Activated naive CD4-positive, alpha-beta T cell treated with Interleukin-2 at 50 U/mL for 16 hours (primary cell): ENCODE measurements at regions not wholly inside any gene's neighbourhood (a gene's known extent, or its start where the extent isn't known, plus 50 kb on each side); places are given as distances from the start of the nearest gene placed in this dataset.

Source experiments
- DNase-seq: peaks from one replicate; pipeline ENCODE4 v3.0.0-alpha.2; 2020

DNA sequence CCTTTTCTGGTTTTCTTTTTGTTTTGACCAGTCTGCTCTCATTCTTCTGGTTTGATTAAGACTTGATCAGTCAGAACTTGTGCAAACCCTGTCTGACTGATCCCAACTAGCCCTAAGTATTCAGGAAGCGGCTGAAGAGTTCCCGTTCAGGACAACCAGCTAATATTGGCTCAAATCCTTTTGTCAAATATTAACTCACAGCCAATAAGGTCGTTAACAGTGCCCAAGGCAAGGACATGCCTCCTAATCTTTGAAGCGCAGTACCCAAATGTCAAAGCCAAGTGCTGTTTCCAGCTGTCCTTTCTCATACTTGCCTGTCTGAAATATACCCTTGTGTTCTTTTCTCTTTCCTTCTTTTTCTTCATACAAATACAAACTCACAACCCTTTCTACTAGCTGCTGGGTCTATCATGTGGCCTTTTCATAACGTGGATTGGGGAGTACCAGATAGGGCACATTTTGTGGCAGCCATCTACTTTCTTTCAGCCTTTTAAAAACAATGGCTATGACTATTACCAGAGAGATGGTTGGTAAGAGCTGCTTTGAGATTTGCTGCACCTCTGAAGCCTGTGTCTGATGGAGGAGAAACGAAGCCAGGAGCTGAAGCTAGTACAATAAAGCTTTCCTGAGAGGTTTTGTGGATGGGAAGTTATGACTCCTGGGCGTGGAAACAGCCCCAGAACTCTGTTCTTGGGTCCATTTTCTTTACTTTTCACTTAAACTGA is 266.4 kb upstream of the ZNF608 start:
- DNase-seq: no peak

DNA sequence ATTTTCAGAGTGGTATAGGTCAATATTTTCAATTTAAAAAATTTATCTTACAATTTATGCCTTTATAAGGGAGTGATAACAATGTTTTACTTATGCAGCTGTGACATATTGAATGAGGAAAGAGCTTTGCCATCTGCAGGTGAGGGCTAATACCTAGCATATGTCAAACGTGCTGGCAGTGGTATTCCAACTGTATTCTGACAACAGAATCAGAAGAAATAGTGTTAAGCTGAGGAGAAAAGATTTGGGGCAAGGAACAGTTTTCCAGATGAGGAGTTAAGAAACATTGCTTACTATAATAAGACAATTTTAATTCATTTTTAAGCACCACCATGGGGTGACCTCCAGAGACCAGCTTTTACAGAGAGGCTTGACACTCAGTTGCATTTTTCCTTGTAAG is 267.8 kb upstream of the ZNF608 start:
- DNase-seq: no peak

DNA sequence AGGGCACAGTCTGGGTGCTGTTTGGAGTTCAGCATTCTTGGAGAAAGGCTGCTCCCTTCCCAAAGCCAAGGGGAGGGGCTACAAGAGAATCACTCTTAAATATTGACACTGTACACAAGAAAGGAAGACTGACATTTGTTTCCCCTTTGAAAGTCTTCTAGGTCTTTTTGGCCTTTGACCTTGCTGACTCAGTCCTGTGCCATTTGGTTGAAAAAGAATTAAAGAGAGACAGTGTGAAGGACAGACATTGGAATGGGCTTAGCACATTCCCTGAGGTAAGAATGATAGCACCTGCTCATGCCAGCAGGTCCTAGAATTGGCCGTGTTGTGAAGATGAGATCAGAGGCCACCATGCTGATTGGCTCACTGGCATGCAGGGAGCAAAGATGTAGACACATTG is 271.4 kb upstream of the ZNF608 start:
- DNase-seq: no peak

DNA sequence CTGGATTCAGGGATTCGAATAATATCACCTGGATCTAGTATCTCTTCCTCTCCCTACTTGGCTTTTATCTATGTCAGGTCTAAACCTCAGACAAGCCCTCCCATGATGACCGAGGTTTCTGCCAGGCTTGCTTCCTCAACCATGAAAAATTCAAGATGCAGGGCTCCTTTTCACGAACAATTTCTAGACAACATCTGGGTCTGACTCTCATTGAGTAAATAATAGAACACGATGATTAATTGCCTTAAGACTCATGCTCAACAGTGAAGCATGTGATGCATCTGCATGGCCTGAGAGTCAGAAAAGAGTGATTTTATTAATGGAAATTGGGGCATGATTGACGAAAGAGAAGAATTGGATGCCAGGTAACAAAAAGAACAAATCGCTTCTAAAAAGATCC is 277.2 kb upstream of the ZNF608 start:
- no peak for DNase-seq

DNA sequence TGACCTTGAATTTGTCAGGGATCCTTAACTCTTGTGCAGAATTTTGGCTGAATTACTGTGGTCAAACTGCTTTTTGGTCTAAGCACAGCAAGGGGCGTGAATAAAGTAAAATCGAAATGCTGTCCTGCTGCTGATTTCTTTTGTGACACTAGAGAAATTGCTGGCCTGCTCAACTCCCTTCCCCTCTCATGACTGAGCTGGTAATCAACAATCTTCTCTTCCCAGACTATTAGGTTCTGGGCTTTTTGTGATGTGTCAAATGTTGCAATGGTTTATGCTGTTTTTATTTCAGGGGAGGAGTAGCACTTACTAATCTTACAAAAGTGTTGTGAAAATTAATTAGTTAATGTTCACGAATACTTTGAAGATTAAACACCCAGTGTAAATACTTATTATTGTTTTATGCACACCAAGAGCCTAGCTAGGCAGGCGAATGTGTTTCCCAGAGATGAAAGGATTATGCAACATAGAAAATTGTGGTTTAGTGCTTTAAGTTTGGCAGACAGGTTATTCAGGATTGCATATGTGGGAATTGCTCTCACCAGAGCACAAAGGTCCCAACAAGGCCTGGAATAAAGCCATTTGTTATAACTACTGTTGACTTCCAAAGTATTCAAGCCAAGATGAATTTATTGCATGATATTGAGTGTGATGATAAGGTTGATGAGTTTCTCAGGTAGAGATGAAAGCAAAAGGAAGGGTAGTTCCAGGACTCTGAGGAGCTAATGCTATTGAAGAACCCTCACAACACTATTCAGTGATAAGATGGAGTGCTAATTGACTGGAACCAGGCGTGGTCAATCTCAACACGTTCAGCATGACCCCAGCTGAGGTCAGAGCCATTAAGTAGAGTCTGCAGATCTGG is 280.7 kb upstream of the ZNF608 start:
- no peak for DNase-seq

DNA sequence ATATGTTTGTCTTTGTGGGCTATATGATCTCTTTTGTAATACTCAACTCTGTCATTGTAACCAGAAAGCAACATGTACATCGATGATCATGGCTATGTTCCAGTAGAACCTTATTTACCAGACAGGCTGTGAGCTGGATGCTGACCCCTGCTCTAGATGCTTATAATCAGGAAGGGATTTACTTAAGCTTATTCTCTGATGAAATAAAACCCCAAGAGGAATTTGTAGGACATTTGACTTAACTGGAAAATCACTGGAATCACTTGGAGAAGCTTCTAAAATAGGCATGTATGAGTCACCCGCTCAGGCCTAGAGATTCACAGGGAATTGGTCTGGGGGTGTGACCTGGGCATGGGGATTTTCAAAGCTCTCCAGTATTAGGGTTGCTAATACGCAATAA is 285.8 kb upstream of the ZNF608 start:
- no peak for DNase-seq

DNA sequence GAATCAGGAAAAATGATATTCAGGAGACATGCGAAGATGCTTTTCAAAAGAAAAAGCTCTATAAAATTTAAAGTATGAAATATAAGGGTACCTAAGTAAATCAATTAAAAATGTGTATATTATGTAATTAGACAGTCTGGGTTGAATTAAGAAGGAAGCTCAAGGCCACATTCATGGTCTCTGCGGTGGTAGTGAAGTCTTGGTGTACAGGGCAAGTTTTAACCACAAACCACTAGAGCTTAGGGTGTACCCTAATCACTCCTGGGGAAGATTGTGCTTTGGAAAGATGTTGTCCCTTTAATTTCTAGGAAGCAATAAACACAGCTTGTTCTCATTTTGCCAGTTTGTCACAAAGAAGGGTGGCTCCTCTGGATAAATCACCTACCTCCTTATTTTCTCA is 287.2 kb upstream of the ZNF608 start:
- no peak for DNase-seq

DNA sequence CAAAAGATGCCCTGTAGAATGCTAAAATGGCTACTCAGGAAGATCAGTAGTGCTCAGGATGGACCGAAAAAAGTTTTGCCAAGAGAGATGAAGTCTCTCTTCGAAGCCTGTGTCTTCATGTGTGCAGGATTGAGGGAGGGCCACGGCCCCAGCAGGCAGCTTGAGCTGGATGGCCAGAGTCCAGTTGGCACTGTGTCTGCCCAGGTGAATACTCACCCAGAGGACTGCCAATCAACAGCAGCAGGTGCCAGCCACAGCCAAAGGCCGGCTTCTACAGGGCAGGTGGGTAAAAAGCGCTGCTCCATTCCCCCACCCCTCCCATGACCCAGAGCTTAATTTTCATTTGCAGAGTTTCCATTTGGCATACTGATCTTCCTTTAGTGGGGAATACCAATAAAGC is 287.9 kb upstream of the ZNF608 start:
- DNase-seq: no peak

DNA sequence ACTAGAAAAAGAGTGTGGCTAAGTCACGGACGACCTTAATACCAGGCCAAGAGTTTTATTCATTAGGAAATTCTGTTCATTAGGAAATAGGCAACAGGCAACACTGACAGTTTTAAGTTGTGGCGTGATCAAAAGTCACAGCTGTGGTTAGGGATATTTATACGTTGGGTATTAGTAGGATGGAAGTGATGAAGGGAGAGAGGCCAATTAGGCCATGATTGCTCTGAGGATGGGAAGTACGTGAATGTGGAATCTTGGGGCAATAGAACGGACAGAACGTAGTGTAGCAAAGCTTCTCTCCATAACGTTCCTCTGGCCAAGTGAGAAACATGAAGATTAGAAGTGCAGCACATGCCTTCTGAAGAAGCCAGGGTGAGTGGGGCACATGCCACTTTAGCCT is 290.1 kb upstream of the ZNF608 start:
- no peak for DNase-seq

DNA sequence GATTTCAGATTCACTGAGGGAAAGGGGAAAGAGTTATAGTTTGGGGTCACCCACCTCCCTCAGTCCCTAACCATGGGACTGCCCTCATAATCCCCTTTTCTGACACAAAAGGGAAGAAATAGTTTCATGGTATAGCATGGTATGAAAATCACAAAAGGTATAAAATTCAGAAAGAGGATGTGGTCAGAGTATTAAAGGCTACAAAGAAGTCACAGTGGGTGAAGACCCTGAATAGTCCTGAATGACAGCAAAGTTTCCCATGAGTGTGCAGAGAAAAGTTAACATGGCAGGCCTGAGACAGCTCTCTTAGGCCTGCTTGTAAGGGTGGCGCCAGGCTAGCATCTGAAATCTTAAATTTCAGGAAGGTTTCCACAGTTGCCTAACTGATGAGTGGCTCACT is 290.6 kb upstream of the ZNF608 start:
- DNase-seq: no peak

DNA sequence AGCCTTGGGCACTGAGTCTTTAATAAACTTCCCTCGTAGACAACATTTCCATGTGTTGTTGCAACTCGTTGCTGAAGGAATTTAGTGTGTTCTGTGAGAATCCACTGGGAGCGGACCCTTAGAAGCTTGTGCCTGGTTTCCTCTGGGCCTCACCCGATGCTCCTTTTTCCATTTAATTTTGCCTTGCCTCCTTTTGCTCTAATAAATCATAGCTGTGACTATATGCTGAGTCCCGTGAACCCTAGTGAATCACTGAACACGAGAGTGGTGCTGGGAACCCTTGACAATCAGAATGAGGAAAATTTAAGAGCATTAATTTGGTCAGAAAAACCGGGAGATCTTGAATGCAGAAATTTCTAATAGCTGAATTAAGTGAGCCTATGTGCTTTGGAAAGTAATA is 291.1 kb upstream of the ZNF608 start:
- no peak for DNase-seq

DNA sequence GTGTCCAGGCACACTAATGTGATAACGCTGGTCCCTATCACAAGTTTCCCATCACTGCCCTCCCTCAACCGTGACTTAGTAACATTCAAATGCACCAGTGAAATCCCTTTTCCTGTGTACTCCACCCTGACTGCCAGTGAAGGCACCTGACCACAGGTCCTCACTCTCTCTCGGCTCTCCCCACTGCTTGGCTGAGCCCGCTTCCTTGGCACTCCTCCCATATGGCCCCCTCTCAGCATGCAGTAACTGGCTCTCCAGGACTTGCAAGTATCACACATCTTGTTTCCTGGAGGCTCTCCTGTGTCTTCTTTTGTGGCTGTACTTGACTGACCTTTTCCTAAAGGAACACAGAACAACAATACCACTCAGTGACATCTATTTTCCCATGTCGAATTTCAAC is 292.0 kb upstream of the ZNF608 start:
- DNase-seq: no peak

DNA sequence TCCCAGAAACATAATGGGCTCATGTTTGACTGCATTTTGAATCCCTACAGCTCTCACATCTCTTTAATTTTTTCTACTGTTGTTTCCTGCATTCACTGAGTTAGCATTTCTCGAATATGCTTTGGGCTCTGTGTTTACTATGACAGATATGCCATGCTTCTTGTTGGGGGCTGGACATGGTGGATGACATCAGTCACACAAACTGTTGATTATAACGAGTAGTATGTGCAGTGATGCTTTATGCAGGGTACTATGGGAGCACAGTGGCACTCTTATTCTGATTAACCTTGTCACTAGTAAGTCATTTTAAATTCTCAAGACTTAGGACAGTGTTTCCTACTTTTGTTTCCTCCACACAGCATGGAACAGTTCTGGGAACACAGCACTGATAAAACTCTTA is 295.4 kb upstream of the ZNF608 start:
- DNase-seq: no peak

DNA sequence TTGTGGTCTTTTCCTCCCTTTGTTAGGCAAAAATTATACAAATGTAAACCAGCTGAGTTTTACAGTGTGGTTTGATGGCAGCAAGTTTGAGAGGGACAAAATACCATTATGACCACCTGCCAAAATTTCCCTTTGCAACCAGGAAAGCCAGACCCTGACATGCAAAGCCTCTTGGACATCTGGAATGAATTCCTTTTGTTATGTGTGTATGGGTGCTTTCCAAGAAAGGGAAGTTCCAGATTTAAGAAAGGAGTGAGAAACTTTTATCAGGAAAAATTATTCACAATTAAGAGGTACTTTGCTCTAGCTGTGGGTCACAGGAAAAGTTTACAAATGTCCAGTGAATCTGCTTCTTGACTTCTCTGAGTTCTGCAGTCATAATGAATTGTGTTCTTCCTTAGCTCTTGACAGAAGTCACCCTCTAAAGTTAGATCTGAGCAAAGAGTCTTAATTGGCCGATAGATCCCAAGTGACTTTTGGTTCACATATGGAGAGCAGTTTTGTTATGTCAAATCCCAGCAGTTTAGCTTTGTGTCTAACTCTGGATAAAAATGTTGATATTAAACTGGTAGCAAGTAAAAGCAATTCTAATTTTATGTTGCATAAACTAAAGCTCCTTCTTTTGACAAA is 295.9 kb upstream of the ZNF608 start:
- DNase-seq: no peak

DNA sequence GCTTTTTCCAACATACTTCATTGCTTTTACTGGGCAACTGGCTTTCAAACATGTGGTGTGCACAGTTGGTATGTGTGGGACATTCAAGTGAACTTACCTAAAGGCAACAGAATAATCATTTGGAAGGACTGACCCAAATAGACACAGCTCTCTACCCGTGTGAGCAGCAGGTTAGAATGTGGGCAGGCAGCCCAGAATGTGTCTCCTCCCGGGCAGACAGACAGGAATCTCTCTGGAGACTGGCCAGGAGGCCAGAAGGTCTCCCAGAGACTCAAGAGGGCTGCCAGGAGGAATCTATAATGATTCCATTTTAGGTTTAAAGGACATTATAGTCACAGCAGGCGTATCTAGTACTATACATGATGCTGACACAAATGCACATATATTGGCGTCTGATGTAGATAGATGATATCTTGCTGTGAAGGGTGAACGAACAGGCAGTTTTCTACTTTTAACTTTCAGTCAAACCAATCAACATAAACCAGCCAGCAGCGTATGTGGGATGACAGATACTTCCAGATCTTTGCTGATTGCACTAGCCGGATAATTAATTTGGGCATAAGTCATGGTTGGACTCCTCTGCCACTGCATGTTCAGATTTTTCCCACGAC is 297.4 kb upstream of the ZNF608 start:
- no peak for DNase-seq

DNA sequence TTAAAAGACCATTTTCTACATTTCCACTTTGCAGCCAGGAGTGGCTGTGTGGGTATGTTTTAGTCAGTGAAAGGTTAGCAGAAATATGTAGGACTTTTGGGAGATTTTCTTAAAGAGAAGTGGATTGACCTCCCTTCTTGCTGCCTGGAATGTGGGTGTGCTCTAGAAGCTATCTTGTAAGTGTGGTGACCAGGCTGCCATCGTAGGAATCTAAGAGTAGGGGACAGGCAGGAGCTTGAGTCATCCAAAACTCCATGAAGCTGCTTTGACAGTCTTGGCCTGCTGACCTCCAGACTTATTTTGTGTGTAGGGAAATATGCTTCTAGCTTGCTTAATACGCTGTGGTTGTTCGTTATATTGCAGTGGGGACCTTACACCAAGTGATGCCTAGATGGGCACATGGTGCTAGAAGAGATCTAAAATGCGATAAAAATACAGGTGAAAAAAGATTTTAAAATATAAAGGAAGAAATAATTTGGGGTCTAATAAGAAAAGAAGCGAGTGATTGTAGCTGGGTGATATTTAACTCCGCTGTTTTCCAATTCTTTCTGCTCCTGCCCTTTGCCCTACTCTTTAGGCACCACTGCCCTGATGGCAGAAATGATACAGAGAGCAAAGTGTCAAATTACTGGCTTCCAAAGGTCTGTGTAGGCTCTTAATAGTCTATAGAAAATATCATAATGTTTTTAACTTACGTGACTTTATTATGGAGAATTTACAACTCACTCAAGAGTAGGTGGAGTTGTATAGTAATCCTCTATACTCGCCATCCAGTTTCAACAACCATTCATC is 298.2 kb upstream of the ZNF608 start:
- DNase-seq: no peak

DNA sequence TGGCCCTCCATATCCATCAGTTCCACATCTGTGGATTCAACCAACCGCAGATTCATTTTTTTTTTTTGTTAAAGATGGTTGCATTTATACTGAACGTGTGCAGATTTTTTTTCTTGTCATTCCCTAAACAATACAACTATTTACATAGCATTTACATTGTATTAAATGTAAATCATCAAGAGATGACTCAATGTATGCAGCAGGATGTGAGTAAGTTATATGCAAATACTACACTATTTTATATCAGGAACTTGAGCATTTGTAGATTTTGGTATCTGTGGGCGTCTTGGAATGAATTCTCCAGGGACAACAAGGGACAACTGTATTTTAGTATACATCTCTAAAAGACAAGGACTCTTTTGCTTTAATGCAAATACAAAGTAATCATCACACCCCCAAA is 299.2 kb upstream of the ZNF608 start:
- no peak for DNase-seq

DNA sequence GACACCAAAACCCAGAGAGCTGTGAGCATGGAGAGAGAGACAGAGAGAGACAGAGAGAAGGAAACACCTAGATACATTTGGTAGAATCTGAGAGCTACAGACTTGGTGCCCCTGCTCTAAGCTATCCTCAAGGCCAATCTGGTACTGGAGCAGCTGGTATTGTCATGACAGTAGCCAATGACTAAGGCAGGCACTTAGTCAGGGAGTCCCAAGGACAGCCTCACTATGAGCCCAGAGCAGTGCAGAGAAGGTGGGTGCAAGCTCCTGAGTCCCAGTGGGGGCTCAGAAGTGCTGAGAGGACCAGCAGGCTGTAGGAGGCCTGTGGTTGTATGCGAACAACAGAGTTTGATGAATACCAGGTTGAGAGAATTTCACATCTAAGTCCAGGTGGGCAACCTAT is 300.4 kb upstream of the ZNF608 start:
- no peak for DNase-seq

DNA sequence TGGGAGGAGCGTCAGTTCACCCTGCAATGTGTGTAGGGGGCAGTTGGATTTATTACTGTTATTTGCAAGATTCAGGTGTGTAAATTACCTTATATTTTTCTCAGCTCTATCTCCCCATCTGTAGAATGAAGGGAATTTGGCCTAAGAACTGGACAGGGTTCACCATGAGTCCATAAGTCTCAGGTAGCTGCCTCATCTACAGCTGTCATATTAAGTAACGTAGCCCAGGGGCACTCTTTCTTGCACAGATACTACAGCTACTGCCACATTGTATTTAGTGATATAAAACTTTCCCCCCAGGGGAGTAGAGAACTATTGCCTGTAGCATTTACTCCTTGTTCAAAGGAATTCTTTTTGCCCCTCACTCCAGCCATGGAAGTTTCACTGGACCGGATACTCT is 301.4 kb upstream of the ZNF608 start:
- DNase-seq: no peak

DNA sequence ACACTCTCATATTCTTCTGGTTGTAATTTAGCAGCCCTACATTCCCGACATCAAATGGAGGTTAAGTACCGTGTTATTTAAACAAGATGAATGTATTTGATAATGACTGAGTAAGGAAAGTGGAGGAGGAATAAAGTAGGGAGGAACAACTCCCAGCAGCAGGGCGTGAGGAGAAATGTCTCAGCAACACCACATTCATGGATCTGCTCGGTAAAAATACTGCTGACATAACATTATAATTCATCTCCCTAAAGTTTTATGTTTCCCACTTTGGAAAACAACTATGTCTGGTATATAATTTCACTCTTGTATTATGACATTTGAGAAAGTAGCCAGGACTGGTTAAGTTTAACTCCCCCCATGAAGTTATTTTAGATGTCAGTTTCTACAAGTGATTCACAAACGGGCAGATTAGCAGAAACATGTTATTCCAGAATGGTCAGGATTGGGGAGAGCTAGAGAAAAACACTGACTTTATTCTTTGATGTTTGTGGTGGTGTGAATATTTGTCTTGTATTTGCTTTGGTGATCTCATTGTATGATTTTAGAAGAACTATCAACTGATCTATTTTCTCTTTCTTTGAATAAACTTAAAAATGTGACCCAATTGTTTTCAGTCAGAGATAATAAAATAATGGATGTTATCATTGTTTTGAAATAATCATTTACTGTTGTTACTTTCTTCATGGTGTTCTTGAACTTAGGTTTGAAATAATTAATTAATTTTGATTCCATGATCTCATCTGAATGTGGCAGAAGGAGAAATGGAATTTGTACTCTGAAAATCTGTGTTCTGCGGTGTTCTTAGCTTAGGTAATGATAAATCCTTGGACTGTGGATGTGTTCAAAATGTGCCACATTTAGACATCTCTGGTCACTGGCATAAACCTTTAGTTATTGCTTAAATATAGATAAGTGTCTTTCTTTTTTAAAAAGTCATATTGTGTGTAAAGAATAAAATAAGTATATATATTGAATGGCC is 303.6 kb upstream of the ZNF608 start:
- no peak for DNase-seq

DNA sequence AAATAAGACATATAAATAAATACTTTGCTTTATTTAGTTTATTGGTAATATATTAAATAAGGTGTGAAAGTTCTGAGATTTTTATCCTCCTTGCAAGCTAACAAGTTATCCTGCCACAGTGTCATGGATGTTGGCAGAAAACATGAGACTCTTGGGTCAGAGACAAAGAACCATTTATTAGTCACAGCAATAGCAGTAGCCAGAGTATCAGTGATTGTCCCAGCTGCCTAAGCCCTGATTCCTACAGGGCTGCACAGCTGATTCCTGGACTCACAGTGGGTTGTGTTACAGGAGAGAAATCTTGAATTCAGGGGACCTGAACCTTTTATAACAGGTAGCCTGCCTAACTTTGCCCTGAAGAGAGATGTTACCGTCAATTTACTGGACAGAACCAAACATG is 304.5 kb upstream of the ZNF608 start:
- no peak for DNase-seq

DNA sequence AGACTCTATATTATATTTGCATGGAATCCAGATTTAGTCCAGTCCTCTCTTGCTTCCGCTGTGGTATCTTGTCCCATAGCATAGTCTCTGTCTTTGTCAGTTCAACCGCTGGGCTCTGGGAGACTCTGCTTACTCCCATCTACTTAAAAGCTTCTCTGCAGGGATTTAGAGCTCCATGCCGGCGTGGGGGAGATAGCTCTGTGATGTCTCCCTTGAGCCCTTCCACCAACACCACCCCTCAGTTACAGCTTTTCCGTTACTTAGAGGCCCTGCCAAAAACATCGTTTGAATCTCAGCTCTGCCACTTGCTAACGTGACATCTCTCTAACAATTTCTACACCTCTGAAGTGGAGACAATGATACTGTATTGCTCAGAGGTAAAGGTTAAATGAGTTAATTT is 306.1 kb upstream of the ZNF608 start:
- DNase-seq: no peak
